HS-27A (cell line): ENCODE measurements at regions not wholly inside any gene's neighbourhood (a gene's known extent, or its start where the extent isn't known, plus 50 kb on each side); places are given as distances from the start of the nearest gene placed in this dataset.
"Not testable (repeated sequence)": the region's sequence is repeated elsewhere in the genome, so short reads cannot be mapped to it uniquely, and the experiment has no call there.

Experiments
- DNase-seq: peaks from one replicate; pipeline ENCODE4 v3.0.0-alpha.2; 2012; ENCODE audit warnings: low read depth, missing footprints

- DNase-seq: no peak
These were observed 482.0 kb downstream of the ZNF516 start for GRCh38 chr18:76013057-76013456.

- no peak for DNase-seq
These were observed 489.3 kb downstream of the ZNF516 start for GRCh38 chr18:76005632-76006208.

GRCh38 chr18:75987913-75988312 lies 507.1 kb downstream of the ZNF516 start:
- not testable (repeated sequence) for DNase-seq

- no peak for DNase-seq
These were observed 510.2 kb downstream of the ZNF516 start for GRCh38 chr18:75984853-75985252.

- DNase-seq: no peak
These were observed 513.9 kb downstream of the ZNF516 start for GRCh38 chr18:75981102-75981501.

- no peak for DNase-seq
These were observed 518.0 kb downstream of the ZNF516 start for GRCh38 chr18:75977081-75977480.

GRCh38 chr18:75970212-75970611 lies 524.8 kb downstream of the ZNF516 start:
- DNase-seq: no peak

GRCh38 chr18:75966431-75966830 lies 528.6 kb downstream of the ZNF516 start:
- DNase-seq: no peak

- DNase-seq: no peak
These were observed 532.9 kb downstream of the ZNF516 start for GRCh38 chr18:75962036-75962572.

GRCh38 chr18:75960356-75960755 lies 532.9 kb upstream of the SMIM21 start:
- not testable (repeated sequence) for DNase-seq

GRCh38 chr18:75959150-75959549 lies 531.6 kb upstream of the SMIM21 start:
- no peak for DNase-seq

GRCh38 chr18:75958683-75959082 lies 531.2 kb upstream of the SMIM21 start:
- DNase-seq: no peak

GRCh38 chr18:75945265-75945933 lies 517.9 kb upstream of the SMIM21 start:
- DNase-seq: no peak

- DNase-seq: no peak
These were observed 509.8 kb upstream of the SMIM21 start for GRCh38 chr18:75937306-75937705.

GRCh38 chr18:75936862-75937261 lies 509.4 kb upstream of the SMIM21 start:
- no peak for DNase-seq

GRCh38 chr18:75931079-75931478 lies 503.6 kb upstream of the SMIM21 start:
- DNase-seq: no peak

GRCh38 chr18:75928706-75929105 lies 501.2 kb upstream of the SMIM21 start:
- no peak for DNase-seq

GRCh38 chr18:75927791-75928190 lies 500.3 kb upstream of the SMIM21 start:
- DNase-seq: no peak

- DNase-seq: no peak
These were observed 499.3 kb upstream of the SMIM21 start for GRCh38 chr18:75926811-75927210.

- DNase-seq: no peak
These were observed 495.7 kb upstream of the SMIM21 start for GRCh38 chr18:75923169-75923568.

- DNase-seq: no peak
These were observed 489.1 kb upstream of the SMIM21 start for GRCh38 chr18:75916624-75916982.

GRCh38 chr18:75915941-75916623 lies 488.6 kb upstream of the SMIM21 start:
- no peak for DNase-seq

GRCh38 chr18:75912829-75913228 lies 485.3 kb upstream of the SMIM21 start:
- no peak for DNase-seq
